CD4-positive, alpha-beta T cell treated with Interleukin-15 for 1 hour (primary cell): ENCODE measurements at regions not wholly inside any gene's neighbourhood (a gene's known extent, or its start where the extent isn't known, plus 50 kb on each side); places are given as distances from the start of the nearest gene placed in this dataset.

Experiments used
- DNase-seq: peaks from one replicate; pipeline ENCODE4 v3.0.0-alpha.2; 2020

DNA sequence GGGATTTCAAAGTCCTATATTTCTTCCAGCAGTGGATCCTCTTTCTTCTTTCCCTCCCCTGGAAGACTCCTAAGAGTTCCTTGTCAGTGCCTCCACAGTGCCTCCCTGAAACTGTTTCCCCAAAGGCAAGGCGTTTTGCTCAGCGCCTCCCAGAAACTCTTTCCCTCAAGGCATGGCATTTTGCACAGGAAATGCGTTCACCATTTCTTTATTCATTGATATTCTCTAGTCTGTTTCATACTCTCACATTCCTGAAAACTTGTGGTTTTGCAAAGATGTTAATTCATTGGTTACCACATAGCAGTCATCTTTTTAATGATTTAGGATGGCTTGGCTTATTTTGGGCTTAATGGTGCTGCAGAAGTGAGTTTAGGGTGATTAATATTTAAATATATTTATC, 177.3 kb upstream of the SLC10A2 start:
- no peak for DNase-seq

DNA sequence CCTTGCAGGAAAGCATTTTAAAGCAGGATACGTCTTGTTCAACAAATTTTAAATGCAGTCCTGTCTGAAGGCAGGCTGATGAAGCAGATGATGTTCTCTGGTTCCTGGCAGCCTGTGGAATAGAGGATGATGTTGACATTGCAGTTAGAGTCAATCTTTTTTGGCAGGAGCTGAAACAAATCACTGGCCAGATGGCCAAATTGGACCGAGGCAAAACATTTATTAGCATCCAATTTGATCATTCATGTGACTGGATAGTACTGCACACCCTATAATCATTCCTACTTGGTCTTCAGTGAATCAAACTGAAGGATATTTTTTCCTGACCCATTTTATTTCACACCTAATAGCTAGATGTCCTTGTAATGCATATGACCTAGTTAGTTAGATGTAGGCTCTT, 172.2 kb upstream of the SLC10A2 start:
- DNase-seq: no peak

DNA sequence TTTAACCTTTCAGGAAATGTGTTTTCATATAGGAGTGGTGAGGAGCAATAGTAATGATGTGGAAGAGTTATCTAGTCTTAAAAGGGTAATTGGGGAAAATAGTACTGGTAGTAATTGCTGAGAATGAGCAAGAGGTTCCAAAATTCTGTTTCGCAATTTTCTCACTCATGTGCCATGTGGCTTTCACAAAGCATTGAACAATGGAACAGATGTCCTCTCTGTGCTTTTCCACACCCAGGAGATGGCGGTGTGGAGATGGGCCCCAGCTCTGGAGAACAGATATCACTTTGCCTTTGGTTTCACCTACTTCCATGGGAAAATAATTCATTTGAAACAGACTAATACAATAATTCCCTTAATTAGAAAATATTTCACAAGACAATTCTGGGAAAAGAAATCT, 170.0 kb upstream of the SLC10A2 start:
- no peak for DNase-seq

DNA sequence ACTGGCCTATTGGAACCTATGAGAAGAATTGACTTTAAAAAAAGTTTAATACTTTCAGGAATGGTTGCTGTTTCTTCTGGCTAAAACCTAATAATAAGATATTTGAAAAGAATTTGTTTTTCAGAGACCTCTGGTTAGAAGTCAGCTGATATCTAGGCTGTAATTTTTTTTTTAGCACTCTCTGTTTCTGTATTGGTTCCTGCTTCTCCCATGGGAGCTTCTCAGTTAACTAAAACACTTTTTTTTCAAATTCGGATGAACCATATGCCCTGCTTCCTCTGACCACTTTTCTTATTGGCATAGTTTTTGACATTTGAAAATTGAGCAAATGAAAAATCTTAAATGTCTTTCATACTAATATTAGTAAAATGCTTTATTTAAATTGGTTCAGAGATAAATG, 163.5 kb upstream of the SLC10A2 start:
- no peak for DNase-seq

DNA sequence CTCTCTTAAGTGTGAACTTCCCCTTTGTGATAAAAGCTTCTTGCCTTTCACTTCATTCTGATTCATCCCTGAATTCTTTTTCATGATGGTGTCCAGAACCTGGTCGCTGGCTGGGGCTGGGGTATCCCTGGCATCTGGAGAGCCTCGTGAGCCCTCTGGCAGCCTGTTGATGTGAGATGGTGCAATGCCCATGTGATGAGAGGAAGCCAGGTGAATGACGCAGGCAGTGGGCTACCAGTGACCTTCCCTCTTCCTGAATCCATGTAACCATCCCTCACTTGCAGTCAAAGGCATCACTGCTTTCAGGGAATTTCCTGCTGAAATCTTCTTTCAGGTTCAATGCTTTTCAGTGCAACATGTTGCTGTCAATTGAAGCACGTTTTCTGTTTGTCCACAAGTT, 158.6 kb upstream of the SLC10A2 start:
- DNase-seq: no peak

DNA sequence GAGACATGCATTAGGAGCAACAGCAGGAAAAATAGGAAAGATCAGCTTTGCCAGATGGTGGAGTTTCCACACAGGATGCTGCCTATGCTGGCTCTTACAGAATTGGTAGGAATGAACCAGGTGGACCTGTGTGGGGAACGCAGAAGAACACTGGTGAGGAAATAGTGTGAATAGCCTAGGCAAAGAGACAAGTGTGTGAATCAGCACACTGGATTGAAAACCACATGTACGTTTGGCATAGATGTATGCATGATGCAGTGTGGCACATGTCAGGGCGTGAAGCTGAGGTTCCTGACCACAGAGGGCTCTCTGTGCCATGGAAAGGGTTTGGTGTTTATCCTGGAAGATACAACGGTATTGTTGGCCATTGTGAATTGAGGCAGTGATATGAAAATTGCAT, 156.5 kb upstream of the SLC10A2 start:
- no peak for DNase-seq

DNA sequence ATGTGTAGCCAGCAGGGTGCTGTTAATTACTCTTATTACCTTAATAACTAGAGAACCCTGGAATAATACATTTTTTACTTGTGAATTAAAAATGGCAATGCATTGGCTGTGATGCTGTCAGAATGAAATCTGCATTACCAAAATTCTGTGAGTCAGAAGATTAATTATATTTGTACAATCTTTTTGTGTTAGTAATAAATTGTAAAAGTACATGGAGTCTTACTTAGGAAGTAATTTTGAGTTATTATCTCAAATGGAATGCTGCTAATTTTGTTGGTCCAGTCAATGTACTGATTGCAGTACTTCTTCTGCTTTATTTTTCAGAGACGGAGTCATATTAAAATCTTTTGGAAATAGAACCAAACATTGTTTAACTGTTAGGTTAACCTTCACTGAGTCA, 152.0 kb upstream of the SLC10A2 start:
- no peak for DNase-seq

DNA sequence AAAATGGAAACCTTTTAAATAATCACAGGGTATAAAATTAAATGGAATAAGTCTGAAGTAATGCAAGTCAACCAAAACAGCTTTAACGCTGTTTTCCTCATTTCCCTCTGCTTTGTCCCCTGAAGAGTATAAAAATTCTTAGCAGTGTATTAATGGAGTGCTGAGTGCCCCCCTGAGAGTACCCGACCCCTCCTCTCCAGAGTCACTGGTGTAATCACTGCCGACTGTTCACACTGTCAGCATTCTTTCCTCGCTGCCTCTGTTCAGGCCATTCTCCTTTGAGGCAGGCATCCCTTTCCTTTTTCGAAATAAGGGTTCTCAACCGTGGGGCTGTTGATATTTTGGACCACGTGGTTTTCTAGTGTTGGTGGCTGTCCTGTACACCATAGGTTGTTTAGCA, 146.9 kb upstream of the SLC10A2 start:
- DNase-seq: no peak

DNA sequence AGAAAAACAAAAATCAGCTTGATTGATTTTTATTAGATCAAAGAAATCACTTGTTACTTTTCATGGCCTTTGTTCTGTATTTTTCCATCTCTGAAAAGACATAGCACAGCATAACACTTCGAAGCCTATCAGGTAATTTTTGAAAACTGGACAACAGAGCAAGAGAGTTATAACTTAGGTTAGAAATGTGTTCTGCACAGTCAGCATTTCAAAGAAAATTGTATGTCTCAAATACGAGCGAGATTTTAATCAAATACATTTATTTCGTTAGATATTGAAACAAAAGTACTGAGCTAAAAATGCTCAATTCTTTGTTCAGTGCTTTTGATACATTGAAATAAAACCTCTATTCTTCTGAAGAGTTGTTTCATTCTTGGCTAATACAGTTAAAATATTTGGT, 144.1 kb upstream of the SLC10A2 start:
- DNase-seq: no peak

DNA sequence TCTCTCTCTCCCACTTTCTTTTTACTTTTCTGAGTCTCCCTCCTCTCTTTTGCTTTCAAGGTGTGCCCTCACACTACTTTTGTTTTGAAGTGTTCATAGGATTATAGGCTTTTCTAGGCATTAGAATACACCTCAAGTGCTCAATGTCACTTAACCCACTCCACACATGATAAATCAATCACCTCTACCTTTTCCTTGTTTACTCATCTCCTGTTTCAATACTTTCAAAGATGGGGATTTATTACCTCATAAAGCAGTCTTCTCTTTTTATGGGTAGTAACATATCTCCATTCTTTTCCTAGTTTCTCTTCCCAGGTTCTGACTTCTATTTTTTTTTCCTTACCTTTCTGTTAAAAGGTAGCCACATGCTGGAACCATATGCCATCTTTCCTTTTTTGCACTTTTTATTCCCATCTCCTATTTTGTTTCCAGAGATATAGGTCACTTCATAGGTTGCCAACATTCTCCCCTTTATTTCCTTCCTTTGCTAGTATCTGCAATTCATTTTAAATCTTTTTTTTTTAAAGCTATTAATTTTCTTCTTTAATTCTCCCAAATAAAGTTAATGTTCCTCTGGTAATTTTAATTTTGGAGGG, 137.6 kb upstream of the SLC10A2 start:
- DNase-seq: no peak

DNA sequence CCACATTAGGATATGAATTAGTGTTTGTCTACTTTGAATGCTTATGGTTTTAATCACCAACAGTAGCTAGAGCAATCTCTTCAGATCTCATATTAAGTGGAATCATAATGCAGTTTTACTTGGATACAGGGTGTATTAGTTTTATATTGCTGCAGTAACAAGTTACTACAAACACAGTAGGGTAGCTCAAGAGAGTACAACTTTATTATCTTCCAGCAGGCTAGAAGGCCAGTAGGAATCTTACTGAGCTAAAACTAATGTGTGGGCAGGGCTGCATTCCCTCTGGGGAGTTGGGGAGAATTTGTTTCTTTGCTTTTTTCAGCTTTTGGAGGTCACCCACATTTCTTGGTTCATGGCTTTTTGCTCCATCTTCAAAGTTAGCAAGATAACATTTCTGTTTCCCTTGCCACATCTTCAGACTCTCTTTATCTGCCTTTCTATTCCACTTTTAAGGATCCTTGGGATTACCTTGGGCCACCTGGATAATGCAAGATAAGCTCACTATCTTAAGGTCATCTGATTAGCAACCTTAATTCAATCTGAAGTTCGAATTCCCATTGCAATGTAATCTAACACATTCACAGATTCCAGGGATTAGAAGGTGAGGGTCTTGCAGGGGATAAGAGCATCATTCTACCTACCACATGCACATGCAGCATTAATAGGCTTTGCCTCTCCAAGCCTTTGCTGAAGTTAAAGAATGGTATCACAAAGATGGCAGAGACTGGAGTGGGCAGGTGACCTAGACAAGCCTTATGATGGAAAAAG, 134.1 kb upstream of the SLC10A2 start:
- DNase-seq: no peak

DNA sequence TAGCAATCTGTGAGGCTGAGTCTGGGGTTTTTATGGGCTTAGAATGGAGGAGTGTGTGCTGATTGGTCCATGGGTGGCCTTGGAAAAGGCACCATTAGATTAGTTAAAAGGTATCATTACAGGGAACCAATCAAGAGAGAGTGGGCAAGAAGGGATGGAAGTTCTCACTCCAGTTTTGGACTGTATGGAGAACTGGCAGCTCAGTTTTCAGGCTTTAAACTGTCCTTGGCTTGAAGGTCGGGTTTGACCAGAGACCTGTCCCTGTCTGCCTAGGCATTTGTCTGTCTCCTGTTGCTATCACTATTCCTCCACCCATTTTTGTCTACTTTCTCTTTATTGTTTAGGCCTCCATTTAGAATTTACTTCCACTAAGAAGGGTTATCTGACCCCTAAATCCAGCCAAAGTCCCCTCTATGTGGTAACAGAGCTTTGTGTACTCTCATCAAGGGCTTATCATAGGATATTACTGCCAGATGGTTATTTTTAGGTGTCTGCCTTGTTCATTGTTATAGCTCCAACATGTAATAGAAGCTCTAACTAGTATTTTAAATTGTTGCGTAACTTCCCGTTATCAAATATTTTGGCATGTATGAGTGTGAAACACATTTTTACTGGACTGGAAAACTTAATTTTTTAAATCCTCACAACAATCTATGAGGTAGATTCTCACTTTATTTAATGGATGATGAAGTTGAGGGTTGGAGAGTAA, 133.3 kb upstream of the SLC10A2 start:
- no peak for DNase-seq

DNA sequence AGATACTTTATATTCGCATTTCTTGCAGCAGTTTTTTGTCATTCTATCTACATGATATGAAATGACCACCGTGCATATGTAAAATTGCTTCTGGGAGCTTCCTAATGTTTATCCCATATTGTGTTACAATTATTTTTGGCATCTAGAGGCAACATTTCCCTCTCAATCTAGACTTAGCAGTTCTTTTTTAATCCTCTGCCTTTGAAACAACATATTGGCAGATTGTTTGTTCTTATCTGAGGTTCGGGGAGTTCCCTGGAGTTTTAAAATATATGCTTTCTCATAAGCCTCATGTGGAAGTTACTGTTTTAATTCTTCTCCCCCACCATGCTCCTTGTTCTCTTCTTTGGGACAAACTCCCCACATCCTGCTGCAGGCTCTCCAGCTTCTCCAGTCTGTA, 130.1 kb upstream of the SLC10A2 start:
- no peak for DNase-seq

DNA sequence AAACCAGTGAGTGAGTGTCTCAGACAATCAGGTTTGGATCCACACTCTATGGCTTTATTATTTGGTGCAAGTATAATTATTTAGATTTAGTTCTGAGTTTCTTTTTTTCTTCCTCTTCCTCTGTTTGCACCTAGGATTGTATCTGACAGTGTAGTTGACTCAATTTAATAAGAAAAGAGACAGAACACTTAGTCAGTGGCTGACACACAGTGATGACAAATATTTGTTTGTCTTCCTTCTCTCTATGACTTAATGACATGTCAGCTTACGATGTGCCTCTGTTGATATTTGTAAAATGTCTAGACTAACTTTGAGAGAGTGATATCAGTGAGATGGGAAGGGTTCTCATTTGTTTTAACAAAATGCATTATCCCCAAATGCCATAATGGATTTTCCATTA, 129.5 kb upstream of the SLC10A2 start:
- DNase-seq: no peak

DNA sequence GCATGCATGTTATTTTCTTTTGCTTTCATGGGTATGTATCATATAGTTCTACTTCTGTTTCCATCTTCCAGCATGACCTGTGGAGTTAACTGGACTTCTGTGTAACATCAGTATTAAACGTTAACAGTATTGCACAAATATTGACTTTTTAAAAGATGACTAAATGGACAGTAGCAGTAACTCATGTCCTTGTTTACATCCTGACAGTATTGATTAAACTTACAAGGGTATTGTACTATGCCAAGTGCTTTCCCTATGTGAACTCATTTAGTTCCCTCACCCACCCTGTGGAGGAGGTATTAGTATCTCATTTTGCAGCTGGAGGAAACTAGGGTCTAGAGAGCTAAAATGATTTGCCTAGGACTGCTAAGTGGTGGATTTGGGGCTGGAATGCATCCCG, 128.7 kb upstream of the SLC10A2 start:
- no peak for DNase-seq

DNA sequence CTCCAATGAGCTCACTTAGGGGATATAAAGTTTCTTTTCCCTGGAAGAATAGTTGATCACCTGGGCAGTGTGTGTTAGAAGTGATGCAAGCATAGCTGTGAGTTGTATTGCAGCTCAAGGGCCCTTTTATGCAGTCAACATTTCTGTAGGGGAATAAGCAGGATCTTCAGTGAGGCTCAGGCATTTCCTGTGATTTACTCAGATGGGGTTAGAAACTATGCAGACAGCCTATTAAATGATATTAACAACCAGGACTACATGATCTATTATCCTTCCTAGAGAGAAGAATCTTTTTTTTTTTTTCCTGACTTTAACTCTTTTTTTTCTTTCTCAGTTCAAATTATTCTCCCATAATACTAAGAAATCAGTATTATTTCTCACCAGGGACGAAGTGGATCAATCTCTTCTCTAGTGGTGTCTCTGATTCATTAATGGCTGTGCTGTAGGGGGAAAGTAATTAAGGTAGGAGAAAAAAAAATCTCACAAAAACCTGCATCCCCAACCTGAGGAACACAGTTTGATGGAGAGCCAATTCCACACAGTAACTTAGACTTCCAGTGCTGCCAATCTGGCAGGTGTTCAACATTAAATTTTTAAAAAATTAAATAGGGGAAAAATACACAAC, 126.4 kb upstream of the SLC10A2 start:
- DNase-seq: no peak

DNA sequence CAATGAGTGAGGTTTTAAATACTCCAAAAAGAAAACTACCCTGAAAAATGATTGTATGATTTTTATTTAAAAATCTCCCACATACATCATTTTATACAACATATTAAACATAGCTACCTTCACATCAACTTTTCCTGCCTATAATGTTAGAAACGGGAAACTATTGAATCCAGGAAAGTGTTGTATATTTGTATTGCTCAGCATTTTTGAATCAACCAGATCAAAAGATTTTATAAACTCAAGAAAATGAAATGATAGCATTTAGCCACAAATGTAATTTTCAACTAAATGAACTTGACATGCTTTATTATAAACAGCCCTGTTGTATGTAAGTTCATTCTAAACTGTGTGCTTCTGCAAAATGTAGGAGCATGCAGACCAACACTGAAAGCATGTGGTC, 124.6 kb upstream of the SLC10A2 start:
- DNase-seq: no peak

DNA sequence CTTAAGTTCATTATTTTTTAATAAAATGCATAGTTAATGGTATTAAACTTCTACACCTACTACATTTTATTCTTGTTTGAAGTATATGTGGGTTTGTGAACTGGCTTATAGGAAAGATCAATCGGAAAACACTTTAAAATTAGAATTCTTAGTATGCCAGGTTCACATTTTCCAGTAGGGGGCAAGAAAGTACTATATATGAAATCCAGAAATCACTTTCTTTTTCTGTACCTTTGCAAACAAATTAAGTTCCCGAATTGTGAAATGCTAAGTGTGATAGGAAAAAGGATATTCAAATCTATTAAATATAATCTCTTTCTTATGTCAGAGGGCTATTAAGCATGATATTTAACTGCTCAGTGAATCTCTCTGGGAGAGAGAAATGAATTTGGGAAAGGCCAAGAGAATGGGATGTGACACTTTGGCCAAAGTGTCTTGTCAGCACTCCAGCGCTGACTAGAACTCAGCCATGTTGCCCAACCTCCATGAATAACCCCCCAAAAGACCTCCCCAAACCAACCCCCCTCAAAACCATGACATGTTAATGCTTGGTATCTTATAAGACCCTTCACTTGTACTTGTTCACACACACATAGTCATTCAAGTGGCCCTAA, 122.6 kb upstream of the SLC10A2 start:
- DNase-seq: no peak

DNA sequence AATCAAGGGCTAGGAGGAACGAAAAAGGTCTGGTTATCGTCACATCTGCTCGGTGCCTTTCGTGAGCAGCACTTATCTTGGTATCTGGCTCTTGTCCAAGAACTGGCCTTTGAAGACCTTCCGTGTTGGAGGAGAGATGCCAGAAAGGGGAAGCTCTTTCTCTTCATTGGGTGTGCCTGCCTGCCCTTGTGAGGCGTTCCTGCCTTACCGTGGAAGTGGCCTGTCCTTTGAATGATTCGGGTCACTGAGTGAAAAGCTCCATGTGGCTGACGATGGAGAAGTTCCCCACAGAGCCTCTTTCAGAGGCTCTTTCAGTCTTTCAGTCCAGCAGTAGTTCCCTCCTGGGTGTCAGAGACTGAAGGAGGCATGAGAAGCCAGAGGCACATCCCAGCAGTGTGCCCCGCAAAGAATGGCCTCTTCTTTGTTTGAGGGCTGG, 121.5 kb upstream of the SLC10A2 start:
- no peak for DNase-seq

DNA sequence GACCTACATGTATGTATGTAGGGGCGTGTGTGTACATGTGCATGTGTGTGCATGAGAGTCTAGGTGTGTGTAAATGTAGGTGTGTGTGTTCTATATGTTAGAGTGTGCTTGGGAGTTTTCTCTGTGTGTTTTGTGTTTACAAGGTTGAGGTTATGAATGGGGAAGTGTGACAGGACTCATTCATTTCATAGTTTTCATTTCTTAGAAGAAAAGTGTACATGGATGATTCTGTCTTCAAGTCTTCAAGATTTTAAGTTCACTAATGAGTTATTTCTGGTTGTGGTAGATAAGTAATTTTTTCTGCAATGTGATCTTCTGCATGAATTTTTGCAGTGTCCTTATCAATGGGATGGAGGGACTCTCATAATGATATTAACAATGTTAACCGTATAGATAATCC, 118.2 kb upstream of the SLC10A2 start:
- no peak for DNase-seq

DNA sequence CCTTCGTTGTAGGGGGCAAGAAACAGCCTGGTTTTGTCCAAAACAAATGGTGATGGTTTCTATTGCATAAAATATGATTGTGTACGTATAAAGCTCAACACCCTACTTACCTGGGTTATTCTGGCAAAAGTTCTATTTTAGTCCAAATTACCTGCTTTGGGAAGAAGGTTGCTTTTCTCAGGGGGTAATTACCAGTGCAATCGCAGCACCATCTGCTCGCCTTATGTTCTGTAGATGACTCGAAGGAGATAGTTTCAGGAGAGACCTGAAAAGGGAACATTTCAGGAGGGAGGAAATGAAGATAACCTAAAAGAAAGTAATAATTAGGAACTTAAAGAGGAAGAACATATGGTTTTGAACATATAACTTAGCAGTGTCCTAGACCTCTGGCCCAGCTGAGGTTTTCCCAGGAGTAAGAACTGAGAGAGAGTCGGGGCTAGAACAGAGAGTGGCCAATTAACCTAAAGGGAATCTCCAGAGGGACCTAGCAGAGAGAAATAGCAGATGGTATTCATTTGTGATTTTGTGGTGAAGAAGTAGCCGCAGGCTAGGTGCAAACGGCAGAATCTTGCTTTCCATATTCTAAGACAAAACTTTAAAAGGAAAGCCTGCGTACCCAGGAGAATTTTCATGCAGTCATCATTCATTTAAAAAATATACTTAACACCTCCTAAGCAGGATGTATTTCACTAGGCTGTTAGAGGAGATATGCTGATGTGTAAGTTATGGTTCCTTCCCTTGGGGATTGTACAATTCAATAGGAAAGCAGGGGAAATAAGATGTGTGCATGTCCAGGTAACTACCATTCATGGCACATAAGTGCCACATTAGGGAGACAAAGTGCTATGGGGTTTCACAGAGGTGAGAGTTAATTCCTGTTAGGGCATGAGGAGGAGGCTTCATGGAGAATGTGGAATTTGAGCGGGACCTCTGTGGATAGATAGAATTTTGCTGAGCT, 113.0 kb upstream of the SLC10A2 start:
- no peak for DNase-seq

DNA sequence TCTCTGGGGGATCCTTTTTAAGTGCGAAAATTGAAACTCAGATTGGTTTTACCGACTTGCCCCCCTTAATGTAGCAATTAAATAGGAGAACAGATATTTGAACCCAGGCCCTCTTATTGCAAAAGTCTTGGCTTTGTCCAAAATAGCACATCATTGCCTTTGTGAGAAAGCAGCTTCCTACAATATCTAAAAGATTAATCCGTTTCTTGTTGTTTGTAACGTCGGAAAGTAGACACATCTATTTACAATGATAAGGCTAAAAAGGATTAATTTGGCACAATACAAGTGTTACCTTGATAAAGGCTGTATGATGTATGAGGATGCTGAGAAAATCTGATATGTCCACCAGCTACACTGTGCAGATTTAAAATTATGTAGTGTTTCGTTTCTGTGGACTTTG, 108.7 kb upstream of the SLC10A2 start:
- no peak for DNase-seq
